IMR-90 (cell line): ENCODE measurements at regions not wholly inside any gene's neighbourhood (a gene's known extent, or its start where the extent isn't known, plus 50 kb on each side); places are given as distances from the start of the nearest gene placed in this dataset.

Experiments
- ATAC-seq: fragments of 200-7000 bp; cut with Tn5 transposase; 2 replicates; pipeline ENCODE4 v1.9.1; 2020; ENCODE audit warnings: low read depth, mild to moderate bottlenecking, moderate library complexity
- BruUV-seq: library from RNA; stranded (reverse); fragments of 400-500 nt; replicated peaks from 2 replicates; lab custom pipeline; 2021; lab: Mats Ljungman, UMichigan
- CTCF ChIA-PET: fragments of 300-600 bp; formaldehyde crosslinking; extraction: SDS; loops from one replicate; lab custom pipeline; 2021; ENCODE audit warnings: antibody characterized with exemption; lab: Yijun Ruan, JAX
- POLR2A ChIA-PET: fragments of 300-600 bp; sonication (Branson Sonifier 250); formaldehyde crosslinking; loops from one replicate; lab custom pipeline; 2022; ENCODE audit warnings: antibody characterized with exemption; ENCODE audit not compliant: unreplicated experiment; lab: Charles Lee
- DNase-seq: peaks from one replicate; pipeline ENCODE4 v3.0.0; 2013
- H2AFZ ChIP-seq: replicated peaks from 2 replicates; pipeline ENCODE3; 2013; ENCODE audit warnings: low read length, mild to moderate bottlenecking; ENCODE audit not compliant: poor library complexity
- H2AK5ac ChIP-seq: 2 replicates; pipeline ENCODE4 v1.6.1; 2013; ENCODE audit warnings: low read depth, low read length, inconsistent platforms
- H2AK9ac ChIP-seq: replicated peaks from 2 replicates; pipeline ENCODE3; 2013; ENCODE audit warnings: mild to moderate bottlenecking, low read depth, low read length, moderate library complexity; ENCODE audit not compliant: poor library complexity
- H2BK120ac ChIP-seq: 2 replicates; pipeline ENCODE4 v1.6.1; 2013; ENCODE audit warnings: low read depth, low read length, inconsistent platforms
- H2BK15ac ChIP-seq: 3 replicates; pipeline ENCODE4 v1.6.1; 2013; ENCODE audit warnings: low read depth, low read length, inconsistent platforms
- H2BK20ac ChIP-seq: 2 replicates; pipeline ENCODE4 v1.6.1; 2013; ENCODE audit warnings: low read depth, mild to moderate bottlenecking, inconsistent platforms, low read length, moderate library complexity
- H2BK5ac ChIP-seq: 2 replicates; pipeline ENCODE4 v1.6.1; 2013; ENCODE audit warnings: mild to moderate bottlenecking, low read depth, low read length, inconsistent platforms; ENCODE audit not compliant: poor library complexity, severe bottlenecking
- H3K14ac ChIP-seq: replicated peaks from 2 replicates; pipeline ENCODE4 v1.6.1; 2013; ENCODE audit warnings: low read depth, low read length, inconsistent platforms
- H3K18ac ChIP-seq: 2 replicates; pipeline ENCODE4 v1.6.1; 2013; ENCODE audit warnings: low read depth, low read length, control low read depth
- H3K23ac ChIP-seq: 2 replicates; pipeline ENCODE4 v1.6.1; 2013; ENCODE audit warnings: low read depth, low read length, inconsistent platforms
- H3K27ac ChIP-seq: 2 replicates; pipeline ENCODE4 v1.5.1; 2013; ENCODE audit warnings: mild to moderate bottlenecking, control low read depth, low read length; ENCODE audit not compliant: insufficient read depth
- H3K27me3 ChIP-seq: 2 replicates; pipeline ENCODE4 v1.6.1; 2013; ENCODE audit warnings: low read length; ENCODE audit not compliant: control insufficient read depth, insufficient read depth
- H3K36me3 ChIP-seq: 2 replicates; pipeline ENCODE4 v1.6.1; 2013; ENCODE audit warnings: low read length, mixed read lengths; ENCODE audit not compliant: control insufficient read depth, insufficient read depth
- H3K4ac ChIP-seq: 2 replicates; pipeline ENCODE4 v1.6.1; 2013; ENCODE audit warnings: low read depth, low read length, inconsistent platforms
- H3K4me1 ChIP-seq: 2 replicates; pipeline ENCODE4 v1.6.1; 2013; ENCODE audit warnings: low read length, mixed read lengths; ENCODE audit not compliant: control insufficient read depth, insufficient read depth
- H3K4me2 ChIP-seq: 2 replicates; pipeline ENCODE4 v1.6.1; 2013; ENCODE audit warnings: low read depth, mild to moderate bottlenecking, control low read depth, low read length, moderate library complexity
- H3K4me3 ChIP-seq: 2 replicates; pipeline ENCODE4 v1.5.1; 2013; ENCODE audit warnings: low read depth, mild to moderate bottlenecking, control low read depth, low read length, moderate library complexity; ENCODE audit not compliant: insufficient read depth
- H3K56ac ChIP-seq: 2 replicates; pipeline ENCODE4 v1.6.1; 2013; ENCODE audit warnings: low read length, inconsistent platforms; ENCODE audit not compliant: insufficient read depth; ENCODE audit errors: extremely low read depth
- H3K79me1 ChIP-seq, 2 experiments: 2 replicates each; pipeline ENCODE4 v1.6.1; 2013; ENCODE audit warnings: low read length in 2 of 2, inconsistent platforms in 1 of 2, low read depth in 1 of 2
- H3K9ac ChIP-seq: 2 replicates; pipeline ENCODE4 v1.6.1; 2013; ENCODE audit warnings: low read depth, low read length, control low read depth
- H3K9me1 ChIP-seq: 2 replicates; pipeline ENCODE4 v1.6.1; 2013; ENCODE audit warnings: low read length, inconsistent platforms; ENCODE audit not compliant: insufficient read depth
- H3K9me3 ChIP-seq: 2 replicates; pipeline ENCODE4 v1.6.1; 2013; ENCODE audit warnings: low read length; ENCODE audit not compliant: control insufficient read depth, insufficient read depth
- H4K20me1 ChIP-seq: 2 replicates; pipeline ENCODE4 v1.6.1; 2013; ENCODE audit warnings: low read length, inconsistent platforms; ENCODE audit not compliant: insufficient read depth
- H4K5ac ChIP-seq: 2 replicates; pipeline ENCODE4 v1.6.1; 2013; ENCODE audit warnings: mild to moderate bottlenecking, low read depth, low read length, control low read depth
- H4K8ac ChIP-seq, 2 experiments: 2 replicates each; pipeline ENCODE4 v1.6.1; 2013; ENCODE audit warnings: low read depth in 2 of 2, low read length in 2 of 2, control low read depth in 1 of 2, inconsistent platforms in 1 of 2
- H4K91ac ChIP-seq: 2 replicates; pipeline ENCODE4 v1.6.1; 2013; ENCODE audit warnings: low read depth, low read length, inconsistent platforms; ENCODE audit not compliant: insufficient read depth
- NFE2L2 ChIP-seq: fragments of 150-350 bp; IDR thresholded peaks from 2 replicates; pipeline ENCODE4 v1.6.1; 2016; ENCODE audit warnings: low read depth, mild to moderate bottlenecking, low read length
- POLR2A ChIP-seq: IDR thresholded peaks from 2 replicates; pipeline ENCODE4 v1.6.1; 2012; ENCODE audit warnings: mild to moderate bottlenecking, low read depth, low read length
- RFX5 ChIP-seq: IDR thresholded peaks from 2 replicates; pipeline ENCODE4 v1.8.0; 2012; ENCODE audit warnings: low read depth, mild to moderate bottlenecking, low read length, moderate library complexity
- SMC3 ChIP-seq: fragments of 150-350 bp; IDR thresholded peaks from 2 replicates; pipeline ENCODE4 v1.6.1; 2016; ENCODE audit warnings: low read depth, mild to moderate bottlenecking, antibody characterized with exemption, low read length, moderate library complexity
- WGBS, 2 experiments: methylation state at CpG; one replicate each; pipeline versions ENCODE4 v1.1.5 to v1.1.7; 2013; ENCODE audit warnings: missing lambda C conversion rate in 2 of 2; ENCODE audit not compliant: insufficient read length in 1 of 2; ENCODE audit errors: extremely low coverage in 2 of 2; 5-methylcytosine and 5-hydroxymethylcytosine counted together
- dilution Hi-C: fragments of 300-500 bp; cut with HindIII; formaldehyde crosslinking; loops from one replicate; pipeline ENCODE4 v1.14.3; 2018; ENCODE audit warnings: low sequenced_read_pairs; ENCODE audit not compliant: unreplicated experiment
- in situ Hi-C: fragments of 300-500 bp; cut with MboI; formaldehyde crosslinking; loops from 3 replicates; pipeline ENCODE4 v1.14.3; 2019; ENCODE audit warnings: low sequenced_read_pairs, inconsistent platforms, mixed read lengths
- intact Hi-C: fragments of 100-400 bp; cut with micrococcal nuclease; formaldehyde crosslinking; loops from 2 replicates; pipeline ENCODE4 v1.10.0; 2022
- TF ChIP-seq, protein P1 (sequence below): conservative IDR thresholded peaks from 2 replicates; pipeline ENCODE4 v1.5.1; 2012; ENCODE audit warnings: mild to moderate bottlenecking, low read depth, low read length, improper control_type of control experiment

DNA sequence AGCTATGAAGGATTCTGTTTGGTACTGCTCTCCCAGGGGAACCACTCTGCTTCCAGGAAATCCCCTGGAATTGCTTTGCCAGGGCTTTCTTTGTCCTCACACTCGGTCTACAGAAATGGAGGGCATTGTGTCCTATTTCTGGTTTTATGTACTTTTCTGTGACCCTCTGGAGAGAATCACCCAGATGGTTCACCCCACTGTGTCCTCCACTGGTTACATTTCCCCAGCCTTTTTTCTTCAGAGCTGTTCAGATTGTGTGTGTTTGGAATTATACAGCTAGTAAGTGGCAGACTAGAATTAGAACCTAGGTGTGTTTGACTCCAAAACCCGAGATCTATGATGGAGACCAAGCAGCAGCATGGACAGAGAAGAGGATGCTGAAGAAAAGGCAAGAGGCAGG lies 80.8 kb downstream of the CD164 start:
- H3K9me3 ChIP-seq, result no peaks in the 10 kb centered on the region
- H3K79me1 ChIP-seq, result no peaks in the 10 kb centered on the region
- TF ChIP-seq, protein P1, sequence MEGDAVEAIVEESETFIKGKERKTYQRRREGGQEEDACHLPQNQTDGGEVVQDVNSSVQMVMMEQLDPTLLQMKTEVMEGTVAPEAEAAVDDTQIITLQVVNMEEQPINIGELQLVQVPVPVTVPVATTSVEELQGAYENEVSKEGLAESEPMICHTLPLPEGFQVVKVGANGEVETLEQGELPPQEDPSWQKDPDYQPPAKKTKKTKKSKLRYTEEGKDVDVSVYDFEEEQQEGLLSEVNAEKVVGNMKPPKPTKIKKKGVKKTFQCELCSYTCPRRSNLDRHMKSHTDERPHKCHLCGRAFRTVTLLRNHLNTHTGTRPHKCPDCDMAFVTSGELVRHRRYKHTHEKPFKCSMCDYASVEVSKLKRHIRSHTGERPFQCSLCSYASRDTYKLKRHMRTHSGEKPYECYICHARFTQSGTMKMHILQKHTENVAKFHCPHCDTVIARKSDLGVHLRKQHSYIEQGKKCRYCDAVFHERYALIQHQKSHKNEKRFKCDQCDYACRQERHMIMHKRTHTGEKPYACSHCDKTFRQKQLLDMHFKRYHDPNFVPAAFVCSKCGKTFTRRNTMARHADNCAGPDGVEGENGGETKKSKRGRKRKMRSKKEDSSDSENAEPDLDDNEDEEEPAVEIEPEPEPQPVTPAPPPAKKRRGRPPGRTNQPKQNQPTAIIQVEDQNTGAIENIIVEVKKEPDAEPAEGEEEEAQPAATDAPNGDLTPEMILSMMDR, result no peak
- no peak for TF ChIP-seq NFE2L2
- TF ChIP-seq RFX5, result no peak
- no peak for TF ChIP-seq POLR2A
- TF ChIP-seq SMC3, result no peak
- intact Hi-C loops (no loop called here), in situ Hi-C loops (no loop called here), dilution Hi-C loops (no loop called here)
- H4K8ac ChIP-seq, result no peak overlapping the region
- ATAC-seq, result no peak
- H3K4me1 ChIP-seq, result no peaks in the 10 kb centered on the region
- peaks cover 34% of the 10 kb centered on the region for H3K27me3 ChIP-seq
- no peak overlapping the region for H2AK5ac ChIP-seq
- no peak overlapping the region for H4K5ac ChIP-seq
- H2BK15ac ChIP-seq, result no peak overlapping the region
- DNase-seq, result no peak
- H3K56ac ChIP-seq, result no peak overlapping the region
- no peak overlapping the region for H3K4me3 ChIP-seq
- no peak overlapping the region for H2BK20ac ChIP-seq
- H2BK5ac ChIP-seq, result no peak overlapping the region
- no peak overlapping the region for H3K4me2 ChIP-seq
- H3K14ac ChIP-seq, result no peak overlapping the region
- CTCF ChIA-PET, result no interaction called here
- H2BK120ac ChIP-seq, result no peak overlapping the region
- no peak overlapping the region for H3K18ac ChIP-seq
- no TSS peak for BruUV-seq
- H3K36me3 ChIP-seq, result no peaks in the 10 kb centered on the region
- H4K20me1 ChIP-seq, result no peaks in the 10 kb centered on the region
- no peak overlapping the region for H3K27ac ChIP-seq
- no peak overlapping the region for H2AFZ ChIP-seq
- H3K23ac ChIP-seq, result no peak overlapping the region
- H2AK9ac ChIP-seq, result no peak overlapping the region
- H3K9me1 ChIP-seq, result no peaks in the 10 kb centered on the region
- H3K4ac ChIP-seq, result no peak overlapping the region
- POLR2A ChIA-PET, result no interaction called here
- no CpG with 5 or more reads among the region's 2 CpGs for WGBS, 2 experiments
- no peak overlapping the region for H3K9ac ChIP-seq
- H4K91ac ChIP-seq, result no peak overlapping the region
